ENCODE measurements at regions not wholly inside any gene's neighbourhood (a gene's known extent, or its start where the extent isn't known, plus 50 kb on each side); places are given as distances from the start of the nearest gene placed in this dataset.
"Not testable (repeated sequence)": the region's sequence is repeated elsewhere in the genome, so short reads cannot be mapped to it uniquely, and the experiment has no call there.

DNA sequence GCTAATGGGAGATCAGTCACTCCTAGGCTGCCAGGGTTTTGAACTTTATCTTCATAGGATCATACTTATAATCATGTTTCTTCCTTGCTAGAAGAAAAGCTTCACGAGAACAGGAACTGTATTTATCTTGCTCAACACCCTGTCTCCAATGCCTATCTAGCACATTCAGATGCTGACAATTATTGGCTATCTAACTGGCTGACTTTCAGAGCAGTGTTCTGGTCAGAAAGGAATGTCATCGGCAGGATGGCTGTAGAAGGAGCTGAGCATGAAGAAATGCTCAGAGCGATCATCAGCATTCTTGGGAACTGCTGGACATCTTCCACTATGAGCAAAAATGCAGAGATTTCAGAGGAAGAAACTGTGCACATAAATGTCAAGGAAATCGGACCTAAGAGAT lies 628.0 kb upstream of the NRSN1 start:
- peak; percentile 3 to 30 (median 25) for DNase-seq

DNA sequence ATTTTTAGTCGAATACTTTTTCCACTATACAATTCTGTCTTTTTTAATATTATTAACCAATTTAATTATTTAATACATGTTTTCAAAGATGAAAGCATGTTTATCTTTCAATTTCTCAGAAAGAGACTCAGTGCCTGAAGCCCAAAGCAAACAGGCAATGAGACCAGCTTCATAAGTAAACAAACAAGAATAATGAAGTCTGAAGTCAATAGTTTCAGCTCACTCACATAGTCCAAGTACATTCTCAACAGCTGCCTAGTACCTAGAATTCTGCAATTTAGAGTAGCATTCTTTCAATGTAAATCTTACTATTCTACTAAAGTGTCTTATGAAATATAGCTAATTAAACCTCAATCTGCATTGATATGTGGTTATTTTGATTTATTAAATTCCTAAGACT lies 626.5 kb upstream of the NRSN1 start:
- DNase-seq: no peak

DNA sequence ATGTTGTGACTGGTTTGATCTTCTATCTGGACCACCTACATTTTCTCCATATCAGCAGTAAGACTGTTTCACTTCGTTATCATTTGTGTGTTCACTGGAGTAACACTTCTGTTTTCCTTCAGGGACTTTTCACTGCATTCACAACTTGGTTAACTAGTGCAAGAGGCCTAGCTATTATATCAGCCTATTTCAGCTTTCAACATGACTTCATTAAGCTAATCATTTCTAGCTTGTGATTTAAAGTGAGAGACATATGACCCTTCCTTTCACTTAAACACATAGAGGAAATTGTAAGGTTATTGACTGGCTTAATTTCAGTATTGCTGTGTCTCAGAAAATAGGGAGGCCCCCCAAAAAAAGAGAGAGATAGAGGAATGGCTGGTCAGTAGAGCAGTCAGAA lies 622.8 kb upstream of the NRSN1 start:
- DNase-seq: no peak

DNA sequence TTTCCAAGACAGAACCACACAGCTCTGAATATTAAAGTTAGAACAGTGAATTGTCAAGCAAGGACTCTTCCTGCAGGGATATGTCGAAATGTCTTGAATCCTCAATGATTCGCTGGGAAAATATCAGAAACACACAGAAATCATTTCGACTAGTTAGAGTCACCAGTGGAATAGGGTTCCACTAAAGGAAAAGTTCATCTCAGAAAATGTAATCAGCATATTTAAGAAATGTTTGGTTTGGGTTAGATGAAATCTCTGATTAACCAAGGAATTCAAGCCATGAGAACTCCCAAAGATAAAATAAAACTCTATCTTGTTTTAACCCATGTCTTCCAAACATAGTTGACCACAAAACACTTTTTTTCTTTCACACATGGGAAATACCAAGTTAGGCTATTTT lies 621.0 kb upstream of the NRSN1 start:
- peak in 1 of 3 donors; percentile 49 for DNase-seq

DNA sequence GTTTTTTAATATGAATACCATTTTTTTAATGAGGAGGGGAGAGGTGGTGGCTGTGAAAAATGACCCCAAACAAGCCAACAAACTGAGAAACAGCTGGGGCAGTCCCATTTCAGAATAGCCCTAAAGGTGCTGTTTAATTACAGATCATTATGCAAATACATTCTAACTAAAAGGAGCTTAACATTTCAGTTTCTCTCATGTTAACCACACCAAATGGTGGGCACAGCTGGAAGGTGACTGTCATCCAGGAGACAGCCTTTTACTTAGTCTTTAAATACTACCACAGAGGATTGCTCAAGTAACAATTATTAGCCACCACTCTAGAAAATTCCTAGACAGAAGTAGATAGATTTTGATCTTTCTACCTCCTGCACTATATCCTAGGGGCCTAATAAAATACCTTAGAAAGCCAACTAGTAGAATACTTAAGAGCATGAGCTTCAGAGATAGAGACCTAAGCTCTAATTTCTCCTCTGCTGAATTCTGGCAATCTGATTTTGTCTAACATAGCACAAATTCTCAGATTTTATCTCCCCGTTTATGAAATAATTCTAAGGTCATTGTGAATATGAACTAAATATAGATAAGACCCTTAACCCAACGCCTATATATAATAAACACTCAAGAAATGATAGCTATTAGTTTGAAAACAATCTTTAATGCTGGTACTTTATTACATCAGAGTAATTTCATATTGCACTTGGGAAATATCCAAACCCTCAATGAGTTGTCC lies 615.1 kb upstream of the NRSN1 start:
- DNase-seq: no peak

DNA sequence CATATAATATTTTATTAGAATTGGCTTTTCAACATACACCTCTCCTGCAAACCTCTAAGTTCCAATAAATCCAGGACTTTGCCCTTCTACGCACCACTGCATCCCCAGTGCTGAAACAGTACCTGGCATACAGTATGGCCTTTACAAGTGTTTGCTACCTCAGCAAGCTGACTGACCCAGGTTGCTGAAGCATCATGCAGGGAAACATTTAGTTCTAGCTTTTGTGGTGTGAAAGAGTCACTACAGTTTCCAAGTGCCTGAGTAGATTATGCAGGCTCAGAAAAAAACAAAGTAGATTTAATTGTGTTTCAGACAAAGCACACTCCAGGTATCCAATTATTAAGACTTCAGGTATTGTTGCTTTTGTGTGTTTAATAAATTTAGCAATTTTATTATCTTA lies 614.2 kb upstream of the NRSN1 start:
- DNase-seq: no peak

DNA sequence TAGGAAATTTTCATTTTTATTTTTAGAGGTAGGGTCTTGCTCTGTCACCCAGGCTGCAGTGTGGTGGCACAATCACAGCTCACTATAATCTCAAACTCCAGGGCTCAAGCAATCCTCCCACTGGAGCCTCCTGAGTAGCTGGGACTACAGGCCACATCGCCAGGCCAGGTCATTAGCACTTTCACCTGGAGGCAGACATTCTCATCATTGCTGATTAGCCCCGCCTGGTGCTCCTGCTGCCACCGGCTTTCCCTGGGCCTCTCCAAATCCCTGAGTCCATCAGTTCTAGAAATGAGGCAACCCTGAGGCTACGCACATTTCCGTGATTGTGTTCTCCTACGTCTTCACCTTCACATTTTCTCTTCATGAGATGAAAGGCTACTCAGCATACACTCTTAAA lies 607.7 kb upstream of the NRSN1 start:
- no peak for DNase-seq

DNA sequence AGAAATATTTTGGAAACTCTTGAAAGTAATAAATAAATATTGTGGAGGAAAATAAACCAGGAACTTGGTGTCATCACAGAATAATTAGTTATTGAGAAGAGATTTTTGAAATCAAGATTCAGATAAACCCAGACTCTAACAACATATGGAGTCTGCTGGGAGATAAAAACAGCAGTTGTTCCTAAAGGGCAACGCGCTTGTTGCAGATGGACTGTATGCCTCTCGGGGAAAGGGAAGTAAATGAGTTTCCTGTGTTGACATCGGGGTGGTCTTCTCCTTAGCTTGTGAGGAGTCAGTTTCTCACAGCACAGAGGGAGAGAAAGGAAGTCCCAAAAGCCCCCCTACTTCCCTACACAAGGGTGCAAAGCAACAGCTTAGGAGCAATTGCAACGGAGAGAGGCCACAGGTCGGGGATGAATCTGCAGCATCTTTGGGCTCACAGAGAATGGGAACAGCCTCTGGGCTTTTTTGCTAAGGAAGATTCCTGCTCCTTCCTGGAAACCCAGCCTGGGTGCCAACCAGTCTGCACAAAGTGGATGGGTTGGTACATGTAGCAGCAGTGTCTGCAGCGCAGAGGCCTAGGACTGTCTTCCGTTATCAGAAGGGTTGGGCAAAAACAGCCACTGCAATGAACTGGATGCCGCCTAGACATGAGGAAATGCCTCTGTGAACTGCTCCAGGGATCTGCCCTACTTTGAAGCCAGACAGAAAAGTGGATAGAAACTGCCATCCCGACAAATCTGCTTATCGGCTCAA lies 603.0 kb upstream of the NRSN1 start:
- no peak for DNase-seq

DNA sequence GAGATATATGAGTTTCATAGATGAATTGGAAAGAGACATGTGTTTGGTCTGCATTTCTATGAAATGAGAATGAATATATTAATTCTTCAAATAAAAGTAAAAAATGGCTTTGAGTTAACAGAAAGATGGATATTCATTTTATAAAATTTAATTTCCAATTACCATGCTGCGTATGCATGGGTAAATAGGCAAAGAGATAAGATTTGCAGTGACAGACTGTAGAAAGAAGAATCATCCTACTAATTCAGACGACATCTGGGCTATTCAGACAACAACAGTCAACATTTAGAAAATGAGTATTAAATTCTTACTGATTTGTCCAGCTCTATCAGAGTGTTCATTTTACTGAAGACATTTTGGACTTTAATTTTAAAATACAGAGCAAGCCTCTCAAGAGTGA lies 602.2 kb upstream of the NRSN1 start:
- no peak for DNase-seq

DNA sequence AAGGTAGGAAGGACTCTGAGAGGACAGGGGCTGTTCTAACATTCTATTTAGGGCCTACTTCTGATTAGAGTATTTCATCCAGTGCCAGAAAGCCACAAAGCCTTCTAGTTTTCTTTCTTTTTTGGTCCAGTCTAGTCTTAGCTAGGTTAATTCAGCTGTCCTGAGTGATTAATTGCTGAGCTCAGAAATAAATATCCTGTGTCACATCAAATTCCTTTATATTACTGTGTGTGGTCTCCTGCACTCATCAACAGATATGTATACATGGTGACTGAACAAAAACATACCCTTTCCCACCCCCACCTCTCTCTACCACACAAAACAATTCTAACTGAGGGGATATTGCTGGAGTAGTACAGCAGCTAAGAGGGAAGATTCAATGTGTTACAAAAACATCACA lies 601.5 kb upstream of the NRSN1 start:
- DNase-seq: no peak

DNA sequence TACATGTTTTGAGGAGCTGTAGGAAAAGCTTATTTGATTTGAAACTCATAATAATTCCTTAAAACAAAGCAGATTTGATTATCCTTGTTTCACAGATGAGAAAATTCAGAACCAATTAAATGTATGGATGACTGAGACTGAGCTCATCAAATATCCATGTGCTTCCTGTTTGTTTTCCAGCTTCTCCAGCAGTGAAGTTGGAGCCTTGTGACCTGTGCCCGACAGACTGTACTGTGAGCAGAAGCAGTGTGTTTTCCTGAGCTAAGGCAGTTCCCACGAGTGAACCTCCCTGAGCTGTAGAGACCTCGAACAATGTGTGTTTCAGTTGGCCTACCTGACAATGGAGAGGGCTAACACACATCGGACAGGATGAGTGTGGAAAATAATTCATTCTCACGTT lies 599.5 kb upstream of the NRSN1 start:
- DNase-seq: no peak

DNA sequence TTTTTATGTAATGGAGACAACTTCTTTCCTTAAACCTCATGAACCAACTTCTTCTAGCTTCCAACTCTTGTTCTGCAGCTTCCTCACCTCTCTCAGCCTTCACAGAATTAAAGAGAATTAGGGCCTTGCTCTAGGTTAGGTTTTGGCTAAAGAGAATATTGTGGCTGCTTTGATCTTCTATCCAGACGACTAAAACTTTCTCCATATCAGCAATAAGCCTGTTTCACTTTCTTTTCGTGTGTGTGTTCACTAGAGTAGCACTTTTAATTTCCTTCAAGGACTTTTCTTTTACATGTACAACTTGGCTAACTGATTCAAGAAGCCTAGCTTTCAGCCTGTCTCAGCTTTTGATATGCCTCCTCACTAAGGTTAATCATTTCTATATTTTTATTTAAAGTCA lies 596.1 kb upstream of the NRSN1 start:
- no peak for DNase-seq

DNA sequence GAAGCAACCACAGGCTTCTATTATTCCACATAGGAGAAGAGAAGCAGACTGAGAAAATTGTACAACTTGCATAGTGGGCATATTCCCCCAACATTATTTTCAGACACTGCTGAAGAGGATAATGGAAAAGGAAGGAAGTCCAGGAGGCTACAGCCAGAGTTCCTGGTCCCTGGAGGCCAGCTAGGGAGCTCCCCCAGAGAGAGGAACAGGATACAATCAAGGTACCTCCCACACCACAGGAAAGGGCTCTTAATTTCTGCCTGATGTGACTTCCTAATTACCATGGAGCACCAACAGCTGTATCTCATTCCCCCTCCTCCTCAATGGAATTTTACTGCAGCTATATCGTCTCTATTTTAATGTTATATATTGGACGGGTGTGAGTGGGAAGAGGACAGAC lies 594.3 kb upstream of the NRSN1 start:
- peak in 1 of 3 donors; percentile 8 for DNase-seq

DNA sequence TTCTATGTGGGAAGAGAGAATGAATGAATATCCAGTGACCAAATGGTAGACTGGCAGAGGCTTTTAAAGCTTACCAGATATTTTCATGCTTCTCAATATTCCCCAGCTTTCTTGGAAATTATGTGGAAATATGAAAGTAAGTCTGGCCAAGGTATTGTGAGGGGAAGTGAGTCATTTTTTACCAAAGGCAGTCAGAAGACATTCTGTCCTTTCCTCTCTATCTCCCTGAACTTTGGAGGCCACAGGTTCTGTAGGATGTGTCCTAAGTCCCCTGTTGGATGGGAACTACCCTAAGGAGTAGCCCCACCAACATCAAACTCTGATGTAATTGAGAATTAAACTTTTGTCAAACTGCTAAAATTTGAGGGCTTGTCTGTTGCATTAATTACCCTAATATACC lies 593.8 kb upstream of the NRSN1 start:
- no peak for DNase-seq

DNA sequence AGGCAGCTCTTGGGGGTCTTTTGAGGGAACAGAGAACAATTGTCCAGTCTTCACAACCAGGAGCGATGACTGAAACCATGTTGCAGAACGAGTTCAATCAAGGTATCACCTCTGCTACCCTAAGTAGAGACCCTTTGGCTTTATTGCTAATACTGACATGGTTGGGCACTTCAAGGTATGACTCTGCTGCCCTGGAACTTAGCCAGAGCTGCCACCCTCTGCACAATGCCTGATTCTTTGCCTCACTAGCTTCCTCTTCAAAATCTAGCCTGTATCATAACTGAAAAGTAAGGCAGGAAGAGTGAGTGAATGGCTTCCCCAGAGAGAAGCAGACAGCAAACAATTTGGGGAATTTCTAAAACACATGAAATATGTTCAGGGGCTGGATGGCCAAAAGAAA lies 592.7 kb upstream of the NRSN1 start:
- no peak for DNase-seq

DNA sequence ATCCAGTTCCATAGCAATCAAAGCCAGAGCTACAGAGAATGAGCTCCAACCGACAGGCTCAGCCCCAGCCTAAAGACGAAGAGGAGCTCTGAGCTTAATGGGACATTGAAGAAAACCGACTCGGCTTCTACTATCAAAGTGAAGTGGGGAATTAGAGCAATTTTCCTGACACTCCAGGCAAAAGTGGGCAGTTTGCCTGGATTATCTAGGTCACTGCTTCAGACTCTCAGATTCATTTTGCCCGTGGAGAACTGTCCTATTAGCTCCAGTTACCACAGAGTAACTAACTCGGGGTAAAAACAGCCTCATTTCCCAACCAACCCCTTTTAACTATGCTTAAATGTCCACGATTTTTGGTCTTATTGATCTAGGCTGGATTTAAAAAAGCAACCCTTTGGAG lies 592.1 kb upstream of the NRSN1 start:
- DNase-seq: no peak

DNA sequence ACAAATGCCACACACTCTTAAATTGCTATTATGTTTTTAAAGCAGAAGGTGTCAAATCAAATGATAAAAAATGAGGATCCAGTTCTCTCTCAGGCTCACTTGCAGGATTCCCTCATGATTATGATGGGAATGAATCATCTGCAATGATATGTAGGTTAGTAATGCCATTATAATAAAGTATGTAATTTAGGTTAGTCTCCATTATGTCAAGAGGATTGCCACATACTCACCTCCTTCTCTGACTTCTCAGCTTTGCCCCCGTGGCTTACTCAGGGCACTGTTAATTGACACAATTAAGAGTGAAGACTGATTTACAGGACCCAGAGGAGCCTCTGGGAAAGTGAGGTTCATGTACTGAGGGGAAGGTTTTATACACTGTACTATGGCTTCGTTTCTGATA lies 591.7 kb upstream of the NRSN1 start:
- no peak for DNase-seq

DNA sequence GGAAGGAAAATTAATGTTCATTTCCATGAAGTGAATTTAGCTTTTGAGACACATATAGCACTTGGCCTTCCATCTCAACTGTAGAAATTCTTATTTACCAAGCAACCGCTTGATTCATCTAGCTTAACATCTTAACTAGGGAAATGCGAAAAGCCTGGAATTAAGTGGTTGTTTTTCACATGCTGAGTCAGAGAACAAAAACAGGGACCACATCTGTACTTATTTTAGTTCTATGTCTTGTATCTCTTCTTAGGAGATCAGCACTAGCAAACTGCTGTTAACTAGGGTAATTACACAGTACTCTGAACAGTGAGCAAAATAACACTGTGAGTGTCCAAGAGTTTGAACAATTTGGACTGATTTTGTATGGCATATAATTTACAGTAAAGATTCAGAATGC lies 590.9 kb upstream of the NRSN1 start:
- no peak for DNase-seq

DNA sequence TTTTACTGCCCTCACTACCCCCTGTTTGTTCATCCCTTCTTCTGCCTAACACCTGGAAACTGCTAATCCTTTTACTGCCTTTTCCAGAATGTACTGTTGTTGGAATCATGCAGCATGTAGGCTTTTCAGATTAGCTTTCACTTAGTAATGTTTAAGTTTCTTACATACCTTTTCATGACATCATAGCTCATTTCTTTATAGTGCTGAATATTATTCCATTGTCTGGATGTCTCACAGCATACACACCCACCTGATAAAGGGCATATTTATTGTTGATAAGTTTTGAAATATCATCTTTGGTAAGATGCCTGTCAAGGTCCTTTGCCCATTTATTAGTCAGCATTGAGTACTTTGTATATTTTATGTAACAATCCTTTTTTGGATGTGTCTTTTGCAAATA lies 588.2 kb upstream of the NRSN1 start:
- DNase-seq: no peak

DNA sequence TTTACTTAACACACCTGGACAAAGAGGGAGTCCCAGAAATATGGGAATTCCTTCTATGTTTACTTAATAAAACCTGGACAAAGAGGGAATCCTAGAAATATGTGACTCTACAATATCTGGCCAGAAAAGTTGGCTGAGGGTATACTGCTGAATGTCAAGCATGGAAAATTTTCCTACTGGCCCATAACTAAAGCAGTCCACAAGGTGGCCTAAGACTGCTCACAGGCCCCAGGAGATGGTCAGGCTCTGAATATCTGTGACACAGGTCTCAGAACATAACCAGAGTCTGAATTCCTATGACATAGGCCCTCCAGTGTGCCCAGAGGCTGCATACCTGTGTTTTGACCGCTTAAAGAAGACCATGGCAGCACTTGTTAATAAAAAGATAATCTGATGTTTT lies 578.2 kb upstream of the NRSN1 start:
- DNase-seq: no peak

DNA sequence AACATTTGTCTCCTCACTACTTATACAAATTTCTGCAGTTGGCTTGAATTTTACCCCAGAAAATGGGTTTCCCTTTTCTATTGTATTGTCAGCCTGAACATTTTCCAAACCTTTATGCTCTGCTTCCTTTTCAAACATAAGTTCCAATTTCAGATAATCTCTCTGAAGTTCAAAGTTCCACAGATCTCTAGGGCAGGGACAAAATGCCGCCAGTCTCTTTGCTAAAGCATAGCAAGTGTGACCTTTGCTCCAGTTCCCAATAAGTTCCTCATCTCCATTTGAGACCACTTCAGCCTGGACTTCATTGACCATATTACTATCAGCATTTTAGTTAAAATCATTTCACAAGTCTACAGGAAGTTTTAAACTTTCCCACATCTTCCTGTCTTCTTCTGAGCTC lies 571.1 kb upstream of the NRSN1 start:
- not testable (repeated sequence) for DNase-seq

DNA sequence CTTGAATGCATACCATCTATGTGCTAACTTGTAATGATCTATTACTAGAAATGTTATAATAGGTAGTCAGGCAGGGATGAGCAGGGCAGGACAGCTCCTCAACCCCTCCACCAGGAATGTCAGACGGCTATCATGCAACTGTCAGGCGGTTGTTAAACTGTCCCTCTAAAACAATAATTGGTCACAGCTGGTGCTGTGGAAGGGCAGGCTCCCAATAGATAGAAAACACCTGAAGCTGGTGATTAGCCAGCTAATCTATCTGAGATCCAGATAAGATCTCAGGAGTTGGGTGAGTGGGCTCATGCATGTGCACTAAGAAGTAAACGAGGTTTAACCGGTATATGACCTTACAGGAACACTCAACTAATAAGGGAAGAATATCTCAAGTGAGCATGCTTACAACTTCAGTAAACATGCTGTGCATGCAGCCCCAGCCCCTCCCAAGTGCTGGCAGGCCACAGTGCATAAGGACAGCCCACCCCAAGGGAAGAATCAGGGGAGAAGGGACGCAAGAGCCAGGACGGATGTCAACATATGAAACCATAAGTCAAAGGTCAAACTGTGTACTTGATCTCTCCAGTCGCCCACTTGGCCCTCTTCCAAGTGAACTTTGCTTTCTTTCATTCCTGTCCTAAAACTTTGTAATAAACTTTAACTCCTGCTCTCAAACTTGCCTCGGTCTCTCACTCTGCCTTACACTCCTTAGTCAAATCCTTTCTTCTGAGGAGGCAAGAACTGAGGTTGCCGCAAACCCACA lies 566.2 kb upstream of the NRSN1 start:
- DNase-seq: peak in 2 of 3 donors; percentile 14 to 18

DNA sequence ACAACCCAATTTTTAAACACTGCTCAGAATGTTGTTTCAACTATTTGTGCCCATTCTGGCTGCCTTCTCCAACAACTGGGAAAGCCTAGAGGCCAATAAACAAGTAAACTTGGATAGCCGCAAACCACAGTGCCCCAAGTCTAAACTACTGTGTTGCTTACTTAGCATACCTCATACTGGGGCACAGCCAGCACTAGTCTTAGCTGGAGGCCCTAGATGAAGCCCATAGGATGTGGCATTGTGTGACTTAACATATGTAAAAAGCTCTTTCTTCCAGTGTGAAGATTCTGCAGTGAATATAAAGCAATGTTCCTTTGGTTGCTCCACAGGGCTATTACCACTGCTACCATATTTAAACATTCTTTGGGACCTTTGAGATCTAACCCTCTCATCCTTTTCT lies 564.3 kb upstream of the NRSN1 start:
- no peak for DNase-seq
